AG09309 (cell line): ENCODE measurements at regions not wholly inside any gene's neighbourhood (a gene's known extent, or its start where the extent isn't known, plus 50 kb on each side); places are given as distances from the start of the nearest gene placed in this dataset.

Experiments
- DNase-seq: peaks from one replicate; pipeline ENCODE4 v3.0.0-alpha.2; 2010; ENCODE audit warnings: low read depth
- H3K4me3 ChIP-seq: 2 replicates; pipeline ENCODE4 v1.5.1; 2011; ENCODE audit warnings: mild to moderate bottlenecking, low read depth, low read length, moderate library complexity; ENCODE audit not compliant: control insufficient read depth
- CTCF ChIP-seq: IDR thresholded peaks from 2 replicates; pipeline ENCODE4 v1.5.1; 2011; ENCODE audit warnings: mild to moderate bottlenecking, low read depth, low read length, inconsistent platforms; ENCODE audit not compliant: insufficient read depth, control insufficient read depth; ENCODE audit errors: missing control alignments

DNA sequence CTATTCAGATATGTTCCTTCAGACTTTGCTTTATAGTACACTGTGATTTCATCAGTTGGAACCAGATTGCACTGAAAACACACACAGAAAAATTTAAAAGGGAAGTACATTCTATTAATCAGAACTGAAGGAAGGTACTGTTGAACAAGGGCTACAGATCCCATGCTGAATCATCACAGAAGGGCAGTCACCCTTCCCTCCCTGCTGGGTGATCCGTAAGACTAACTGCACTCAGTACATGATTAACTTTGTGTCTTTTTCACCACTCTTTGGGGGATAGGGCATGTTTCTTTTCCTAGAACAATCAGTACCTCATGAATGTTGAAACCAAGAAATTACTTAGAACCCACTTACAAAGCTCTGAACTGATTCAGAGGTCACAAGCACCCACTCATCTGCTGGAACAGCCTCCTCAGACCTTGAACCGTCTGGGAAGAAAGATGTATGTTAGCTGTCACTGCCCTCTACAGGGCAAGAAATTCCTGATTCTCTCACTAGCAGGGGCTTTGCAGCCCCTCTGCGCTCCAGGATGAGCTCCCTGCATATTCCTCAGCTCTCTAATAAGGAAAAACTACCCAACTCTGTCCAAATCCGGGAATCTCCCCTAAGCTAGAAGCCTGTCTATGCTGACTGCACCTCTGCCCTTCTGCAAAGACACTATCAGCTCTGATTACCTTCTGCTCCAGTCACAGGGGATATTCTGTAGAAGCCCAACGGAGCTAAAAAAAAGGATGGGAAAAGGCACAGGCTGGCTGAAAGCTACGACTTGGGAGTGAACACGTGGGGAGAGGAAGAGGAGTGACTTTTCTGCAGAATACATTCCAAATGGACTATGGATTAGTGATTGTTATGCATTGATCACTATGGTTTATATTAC lies 51.0 kb downstream of the IARS1 start:
- H3K4me3 ChIP-seq: no peak overlapping the region
- peak; percentile 57 for DNase-seq
- peak; percentile 60 for TF ChIP-seq CTCF

GRCh38 chr9:92236915-92237314 lies 56.6 kb downstream of the IARS1 start:
- H3K4me3 ChIP-seq: no peak overlapping the region
- no peak for TF ChIP-seq CTCF
- DNase-seq: no peak

- no peak for DNase-seq
- no peak for TF ChIP-seq CTCF
- no peak overlapping the region for H3K4me3 ChIP-seq
Measured at GRCh38 chr9:92236465-92236864, 57.0 kb downstream of the IARS1 start.

GRCh38 chr9:92234514-92234913 lies 59.0 kb downstream of the IARS1 start:
- no peak for DNase-seq
- H3K4me3 ChIP-seq: no peak overlapping the region
- TF ChIP-seq CTCF: no peak

- TF ChIP-seq CTCF: no peak
- H3K4me3 ChIP-seq: no peak overlapping the region
- no peak for DNase-seq
Measured at GRCh38 chr9:92232190-92232589, 61.3 kb downstream of the IARS1 start.

DNA sequence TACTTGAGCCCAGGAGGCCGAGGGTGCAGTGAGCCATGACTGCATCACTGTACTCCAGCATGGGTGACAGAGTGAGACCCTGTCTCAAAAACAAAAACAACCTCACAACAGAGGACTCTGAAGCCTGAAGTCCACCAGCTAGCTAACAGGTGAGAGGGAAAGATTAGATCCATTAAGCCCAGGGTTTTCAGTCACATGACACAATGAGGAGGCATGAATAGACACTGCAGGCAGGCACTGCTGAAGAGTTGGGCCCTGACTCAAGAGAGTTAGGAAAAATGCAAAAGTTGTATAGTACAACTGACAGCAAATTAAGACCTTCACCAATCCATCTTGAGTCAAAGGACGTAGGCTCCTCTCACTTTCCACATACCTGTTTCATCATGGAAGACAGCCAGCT lies 64.9 kb downstream of the IARS1 start:
- no peak for DNase-seq
- TF ChIP-seq CTCF: no peak
- H3K4me3 ChIP-seq: no peak overlapping the region
